GM23248 (cell line): ENCODE measurements at regions not wholly inside any gene's neighbourhood (a gene's known extent, or its start where the extent isn't known, plus 50 kb on each side); places are given as distances from the start of the nearest gene placed in this dataset.

Source experiments
- DNase-seq: peaks from one replicate; pipeline ENCODE4 v3.0.0-alpha.2; 2015
- H2AFZ ChIP-seq: fragments of 200-600 bp; sonication (generic); 2 replicates; pipeline ENCODE4 v1.6.1; 2016; ENCODE audit warnings: antibody characterized with exemption
- H3F3A ChIP-seq: fragments of 200-600 bp; sonication (generic); 2 replicates; pipeline ENCODE4 v1.6.1; 2016; ENCODE audit warnings: mild to moderate bottlenecking, antibody characterized with exemption, mixed run types; ENCODE audit not compliant: insufficient read depth
- H3K27ac ChIP-seq: fragments of 200-600 bp; sonication (generic); 2 replicates; pipeline ENCODE4 v1.5.1; 2016; ENCODE audit warnings: mild to moderate bottlenecking
- H3K27me3 ChIP-seq: fragments of 200-600 bp; sonication (generic); replicated peaks from 2 replicates; pipeline ENCODE4 v1.6.1; 2016; ENCODE audit warnings: mild to moderate bottlenecking; ENCODE audit not compliant: insufficient read depth
- H3K36me3 ChIP-seq: fragments of 200-600 bp; sonication (generic); 2 replicates; pipeline ENCODE4 v1.6.1; 2016; ENCODE audit warnings: low read depth, mild to moderate bottlenecking
- H3K4me1 ChIP-seq: fragments of 200-600 bp; sonication (generic); 2 replicates; pipeline ENCODE4 v1.6.1; 2016; ENCODE audit warnings: mild to moderate bottlenecking; ENCODE audit not compliant: insufficient read depth
- H3K4me2 ChIP-seq: fragments of 200-600 bp; sonication (generic); one replicate; pipeline ENCODE4 v1.6.1; 2016; ENCODE audit warnings: mild to moderate bottlenecking; ENCODE audit not compliant: unreplicated experiment
- H3K4me3 ChIP-seq: fragments of 200-600 bp; sonication (generic); 2 replicates; pipeline ENCODE4 v1.5.1; 2016; ENCODE audit warnings: mild to moderate bottlenecking
- H3K79me2 ChIP-seq: fragments of 200-600 bp; sonication (generic); 2 replicates; pipeline ENCODE4 v1.6.1; 2016; ENCODE audit warnings: mild to moderate bottlenecking; ENCODE audit not compliant: insufficient read depth
- H3K9ac ChIP-seq: fragments of 200-600 bp; sonication (generic); 2 replicates; pipeline ENCODE4 v1.6.1; 2016; ENCODE audit warnings: mild to moderate bottlenecking
- H3K9me2 ChIP-seq: fragments of 200-600 bp; sonication (generic); 2 replicates; pipeline ENCODE4 v1.6.1; 2016; ENCODE audit warnings: mixed run types, mild to moderate bottlenecking, moderate library complexity; ENCODE audit not compliant: insufficient read depth
- H3K9me3 ChIP-seq: fragments of 200-600 bp; sonication (generic); one replicate; pipeline ENCODE4 v1.6.1; 2017; ENCODE audit warnings: low read depth
- H4K20me1 ChIP-seq: fragments of 200-600 bp; sonication (generic); 2 replicates; pipeline ENCODE4 v1.6.0; 2016; ENCODE audit not compliant: insufficient read depth
- EZH2 ChIP-seq: fragments of 200-600 bp; sonication (generic); IDR thresholded peaks from 2 replicates; pipeline ENCODE4 v1.6.1; 2018; ENCODE audit warnings: antibody characterized with exemption, mild to moderate bottlenecking; ENCODE audit not compliant: insufficient read depth, poor library complexity, severe bottlenecking
- EZH2phosphoT487 ChIP-seq: fragments of 200-600 bp; sonication (generic); IDR thresholded peaks from 2 replicates; pipeline ENCODE4 v1.6.1; 2018; ENCODE audit warnings: antibody characterized with exemption, moderate library complexity, mild to moderate bottlenecking, low read depth; ENCODE audit not compliant: insufficient read depth
- WGBS, 2 experiments: methylation state at CpG; one replicate each; pipeline ENCODE4 v1.1.6; 2015 to 2017; ENCODE audit warnings: low lambda C conversion rate in 2 of 2, low coverage in 1 of 2; ENCODE audit errors: missing lambda C conversion rate in 2 of 2; 5-methylcytosine and 5-hydroxymethylcytosine counted together
- in situ Hi-C: fragments of 300-500 bp; cut with MboI; formaldehyde crosslinking; loops from 2 replicates; pipeline ENCODE4 v1.15.0; 2020

- Histone ChIP-seq H3K9me2 (no peaks in the 10 kb centered on the region), H3K36me3 (no peaks in the 10 kb centered on the region), H3F3A (no peaks in the 10 kb centered on the region), H4K20me1 (no peaks in the 10 kb centered on the region), H3K4me2 (no peak overlapping the region), H3K9ac (no peak overlapping the region), H3K4me1 (0 out of 2 replicates have a peak, but pooled peaks cover under 1% of the 10 kb centered on the region), H3K4me3 (no peak overlapping the region), H2AFZ (no peak overlapping the region), H3K27me3 (no peaks in the 10 kb centered on the region), H3K27ac (no peak overlapping the region), H3K9me3 (no peaks in the 10 kb centered on the region), H3K79me2 (no peaks in the 10 kb centered on the region)
- TF ChIP-seq EZH2phosphoT487 (no peak), EZH2 (no peak)
- in situ Hi-C loops = no loop called here
- no peak for DNase-seq
Measured at GRCh38 chrX:112961981-112962380, 121.3 kb upstream of the AMOT start.

- Histone ChIP-seq H3K36me3 (no peaks in the 10 kb centered on the region), H3K9me2 (no peaks in the 10 kb centered on the region), H3K79me2 (no peaks in the 10 kb centered on the region), H3K9me3 (no peaks in the 10 kb centered on the region), H2AFZ (no peak overlapping the region), H3K27me3 (no peaks in the 10 kb centered on the region), H3K27ac (no peak overlapping the region), H4K20me1 (no peaks in the 10 kb centered on the region), H3K4me1 (no peaks in the 10 kb centered on the region), H3K4me3 (no peak overlapping the region), H3K9ac (no peak overlapping the region), H3F3A (no peaks in the 10 kb centered on the region), H3K4me2 (no peak overlapping the region)
- 5 to 6% methylated on average over 2 of the region's 2 CpGs for WGBS, 2 experiments
- DNase-seq = no peak
- in situ Hi-C loops = no loop called here
- TF ChIP-seq EZH2phosphoT487 (no peak), EZH2 (no peak)
Measured at GRCh38 chrX:112947981-112948615, 107.5 kb upstream of the AMOT start.

- Histone ChIP-seq H3K36me3 (no peaks in the 10 kb centered on the region), H3K79me2 (no peaks in the 10 kb centered on the region), H3K4me1 (no peaks in the 10 kb centered on the region), H3K9me3 (no peaks in the 10 kb centered on the region), H3K4me2 (no peak overlapping the region), H3K27ac (no peak overlapping the region), H2AFZ (no peak overlapping the region), H3K27me3 (no peaks in the 10 kb centered on the region), H3K9ac (no peak overlapping the region), H3K9me2 (no peaks in the 10 kb centered on the region), H3K4me3 (no peak overlapping the region), H4K20me1 (no peaks in the 10 kb centered on the region), H3F3A (no peaks in the 10 kb centered on the region)
- 0 to 17% methylated on average over 1 of the region's 1 CpG for WGBS, 2 experiments
- in situ Hi-C loops = no loop called here
- peak; percentile 6 for DNase-seq
- TF ChIP-seq EZH2phosphoT487 (no peak), EZH2 (no peak)
Measured at GRCh38 chrX:112946227-112946626, 105.6 kb upstream of the AMOT start.

- no peaks in the 10 kb centered on the region for H3K36me3 ChIP-seq
- no peaks in the 10 kb centered on the region for H3K79me2 ChIP-seq
- TF ChIP-seq EZH2 (no peak), EZH2phosphoT487 (no peak)
- H3K4me1 ChIP-seq = no peaks in the 10 kb centered on the region
- WGBS, 2 experiments = 24 to 34% methylated on average over 6 of the region's 6 CpGs
- H3K4me2 ChIP-seq = no peak overlapping the region
- no peak overlapping the region for H2AFZ ChIP-seq
- H3K9me3 ChIP-seq = no peaks in the 10 kb centered on the region
- no peaks in the 10 kb centered on the region for H3K9me2 ChIP-seq
- H3K9ac ChIP-seq = no peak overlapping the region
- H3K4me3 ChIP-seq = no peak overlapping the region
- no peak overlapping the region for H3K27ac ChIP-seq
- no peaks in the 10 kb centered on the region for H4K20me1 ChIP-seq
- DNase-seq = no peak
- in situ Hi-C loops = no loop called here
- H3K27me3 ChIP-seq = no peaks in the 10 kb centered on the region
- no peaks in the 10 kb centered on the region for H3F3A ChIP-seq
Measured at GRCh38 chrX:112945826-112946225, 105.2 kb upstream of the AMOT start.
